ENCODE measurements at regions not wholly inside any gene's neighbourhood (a gene's known extent, or its start where the extent isn't known, plus 50 kb on each side); places are given as distances from the start of the nearest gene placed in this dataset.

GRCh38 chr21:16789636-16790035 is 723.2 kb upstream of the CXADR start:
- Histone ChIP-seq H3K36me3 (ENCODE audit: insufficient read depth, low read length, poor library complexity, severe bottlenecking) (no peaks in the 10 kb centered on the region), H3K9me3 (ENCODE audit: low read depth, low read length, poor library complexity, severe bottlenecking) (peaks cover 10% of the 10 kb centered on the region), H3K27ac (ENCODE audit: low read depth, low read length, poor library complexity, severe bottlenecking) (no peak overlapping the region), H3K4me3 (ENCODE audit: low read depth, low read length, poor library complexity, severe bottlenecking) (no peak overlapping the region), H3K27me3 (replicated peaks; ENCODE audit: insufficient read depth, low read depth, low read length, poor library complexity) (no peaks in the 10 kb centered on the region), H3K4me1 (ENCODE audit: insufficient read depth, low read length, poor library complexity, severe bottlenecking) (no peaks in the 10 kb centered on the region)
- intact Hi-C loops (cut with micrococcal nuclease; ENCODE audit: unreplicated experiment), result no loop called here
- ChIA-PET POLR2A (ENCODE audit: low non-redundant PET) (no interaction called here), CTCF (no interaction called here)
- no peak for DNase-seq (ENCODE audit: low spot score)
- BruUV-seq (replicated peaks), result no TSS peak
- TF ChIP-seq CTCF (conservative IDR thresholded peaks at IDR 0.05; ENCODE audit: low read depth, low read length), result no peak
- TF ChIP-seq EZH2 (IDR thresholded peaks at IDR 0.05; ENCODE audit: borderline replicate concordance, low read depth, low read length, poor library complexity, severe bottlenecking), result no peak

DNA sequence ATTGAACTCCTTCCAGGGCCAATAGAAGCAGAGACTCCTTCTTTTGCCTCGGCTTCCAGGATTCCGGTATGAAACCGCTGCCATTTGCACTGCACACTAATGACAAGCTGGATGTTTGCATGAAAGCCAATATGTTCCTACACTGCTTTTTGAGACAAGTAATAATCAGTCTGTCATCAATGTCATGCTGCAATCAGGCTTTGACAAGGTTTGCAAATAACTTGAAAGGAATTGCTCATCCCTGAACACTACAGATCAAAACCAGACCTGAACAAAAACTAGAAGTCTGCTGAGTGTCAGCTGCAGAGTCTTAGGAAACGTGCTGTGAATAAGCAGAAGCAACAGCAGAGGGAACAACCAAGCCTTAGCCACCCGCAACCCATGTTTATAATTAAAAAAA is 720.7 kb upstream of the CXADR start:
- DNase-seq (ENCODE audit: low spot score), result no peak
- peaks cover 17% of the 10 kb centered on the region for H3K9me3 ChIP-seq (ENCODE audit: low read depth, low read length, poor library complexity, severe bottlenecking)
- ChIA-PET CTCF (no interaction called here), POLR2A (ENCODE audit: low non-redundant PET) (no interaction called here)
- intact Hi-C loops (cut with micrococcal nuclease; ENCODE audit: unreplicated experiment), result no loop called here
- no peak overlapping the region for H3K4me3 ChIP-seq (ENCODE audit: low read depth, low read length, poor library complexity, severe bottlenecking)
- H3K4me1 ChIP-seq (ENCODE audit: insufficient read depth, low read length, poor library complexity, severe bottlenecking), result no peaks in the 10 kb centered on the region
- no peak overlapping the region for H3K27ac ChIP-seq (ENCODE audit: low read depth, low read length, poor library complexity, severe bottlenecking)
- TF ChIP-seq CTCF (conservative IDR thresholded peaks at IDR 0.05; ENCODE audit: low read depth, low read length) (no peak), EZH2 (IDR thresholded peaks at IDR 0.05; ENCODE audit: borderline replicate concordance, low read depth, low read length, poor library complexity, severe bottlenecking) (no peak)
- no TSS peak for BruUV-seq (replicated peaks)
- no peaks in the 10 kb centered on the region for H3K36me3 ChIP-seq (ENCODE audit: insufficient read depth, low read length, poor library complexity, severe bottlenecking)
- H3K27me3 ChIP-seq (replicated peaks; ENCODE audit: insufficient read depth, low read depth, low read length, poor library complexity), result no peaks in the 10 kb centered on the region

- Histone ChIP-seq H3K9me3 (ENCODE audit: low read depth, low read length, poor library complexity, severe bottlenecking) (peaks cover 17% of the 10 kb centered on the region), H3K27me3 (replicated peaks; ENCODE audit: insufficient read depth, low read depth, low read length, poor library complexity) (no peaks in the 10 kb centered on the region), H3K36me3 (ENCODE audit: insufficient read depth, low read length, poor library complexity, severe bottlenecking) (no peaks in the 10 kb centered on the region), H3K4me3 (ENCODE audit: low read depth, low read length, poor library complexity, severe bottlenecking) (no peak overlapping the region), H3K4me1 (ENCODE audit: insufficient read depth, low read length, poor library complexity, severe bottlenecking) (no peaks in the 10 kb centered on the region), H3K27ac (ENCODE audit: low read depth, low read length, poor library complexity, severe bottlenecking) (no peak overlapping the region)
- ChIA-PET CTCF (no interaction called here), POLR2A (ENCODE audit: low non-redundant PET) (interaction anchor here (0.7 kb wide), 1 partner anchor 16 kb away, joined by 3 read pairs; no protein-coding TSS in a partner anchor)
- intact Hi-C loops (cut with micrococcal nuclease; ENCODE audit: unreplicated experiment), result no loop called here
- BruUV-seq (replicated peaks), result no TSS peak
- no peak for DNase-seq (ENCODE audit: low spot score)
- TF ChIP-seq CTCF (conservative IDR thresholded peaks at IDR 0.05; ENCODE audit: low read depth, low read length) (no peak), EZH2 (IDR thresholded peaks at IDR 0.05; ENCODE audit: borderline replicate concordance, low read depth, low read length, poor library complexity, severe bottlenecking) (no peak)
Measured at GRCh38 chr21:16794950-16795349, 717.9 kb upstream of the CXADR start.

All from A673 (cell line).